ENCODE measurements at regions not wholly inside any gene's neighbourhood (a gene's known extent, or its start where the extent isn't known, plus 50 kb on each side); places are given as distances from the start of the nearest gene placed in this dataset.
A peak's percentile ranks its signal among the peaks of the same experiment; 100 is the strongest.

DNA sequence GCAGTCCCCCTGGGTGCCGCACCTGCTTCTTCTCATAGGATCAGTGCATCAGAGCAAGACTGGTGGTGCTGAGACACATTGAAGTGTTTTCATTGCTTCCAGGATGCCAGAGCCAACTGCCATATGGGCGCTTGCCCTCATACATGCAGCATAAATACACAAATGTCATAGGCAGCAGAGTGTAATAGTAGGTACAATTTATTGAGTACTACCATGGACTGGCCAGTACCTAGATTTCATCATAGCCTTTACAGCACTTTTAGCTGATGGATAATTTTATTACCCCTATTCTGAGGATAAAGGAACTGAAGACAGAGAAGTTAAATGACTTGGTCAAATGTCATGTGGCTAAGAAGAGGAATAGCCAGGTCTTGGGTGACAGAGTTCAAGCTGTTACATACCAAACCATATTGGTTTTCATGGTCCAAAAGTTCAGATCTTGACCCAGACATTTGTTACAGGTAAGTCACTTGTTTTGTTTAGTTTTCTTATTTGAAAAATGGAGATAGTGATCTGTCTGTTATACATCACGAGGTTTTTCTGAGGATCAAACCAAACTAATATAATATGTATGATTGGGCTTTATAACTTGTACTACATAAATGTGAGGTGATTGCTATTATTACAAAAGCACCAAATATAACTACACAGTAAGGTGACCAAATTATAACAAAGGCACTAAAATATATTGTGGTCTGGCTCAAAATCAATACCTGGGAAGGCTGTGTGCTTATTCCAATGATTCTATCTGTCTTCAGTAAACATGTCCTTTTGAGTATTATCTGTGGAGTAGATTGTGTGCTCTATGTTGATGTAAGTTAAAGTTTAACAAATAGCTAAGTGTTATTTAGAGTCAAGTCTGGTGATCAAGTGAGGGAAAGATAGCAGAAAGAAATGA lies 151.9 kb upstream of the CYRIA start:
- DNase-seq (ENCODE audit: low read depth, low spot score): no peak
- in situ Hi-C loops (cut with HindIII; ENCODE audit: low pct_unique_long_range_greater_than_20kb, low sequenced_read_pairs): no loop called here

DNA sequence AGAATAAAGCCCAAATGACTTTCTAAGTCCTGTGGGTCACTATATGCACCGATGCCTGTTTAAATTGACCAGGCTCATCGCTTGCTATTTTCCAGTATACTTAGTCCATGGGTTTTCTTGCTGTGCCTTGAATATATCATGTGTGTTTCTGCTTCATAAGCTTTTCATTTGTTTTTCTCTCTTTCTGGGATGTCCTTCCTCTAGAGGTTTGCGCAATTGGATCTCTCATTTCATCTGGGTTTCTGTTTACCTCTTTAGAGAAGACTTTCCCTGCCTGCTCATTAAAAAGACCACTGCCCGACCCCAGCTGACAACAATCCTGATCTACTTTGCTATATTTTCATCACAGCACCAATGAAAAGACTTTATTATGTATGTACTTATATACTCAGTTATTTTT lies 150.9 kb upstream of the CYRIA start:
- in situ Hi-C loops (cut with HindIII; ENCODE audit: low pct_unique_long_range_greater_than_20kb, low sequenced_read_pairs): no loop called here
- no peak for DNase-seq (ENCODE audit: low read depth, low spot score)

DNA sequence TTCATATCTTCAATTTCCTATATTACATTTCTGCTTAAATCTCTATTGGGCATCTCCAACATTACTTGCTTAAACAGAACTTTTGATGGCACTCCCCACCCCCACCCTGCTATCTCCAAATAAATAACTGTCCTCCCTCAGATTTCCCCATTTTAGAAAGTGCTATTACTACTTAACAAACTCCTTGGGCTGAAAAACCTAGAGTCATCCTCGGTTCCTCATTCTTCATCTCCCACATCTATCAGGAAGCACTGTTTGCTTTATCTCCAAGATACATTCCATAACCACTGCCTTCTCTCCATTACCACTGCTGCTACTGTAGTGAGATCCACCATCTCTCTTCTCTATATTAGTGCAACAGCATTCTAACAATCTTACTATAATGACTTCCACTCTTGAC lies 150.4 kb upstream of the CYRIA start:
- in situ Hi-C loops (cut with HindIII; ENCODE audit: low pct_unique_long_range_greater_than_20kb, low sequenced_read_pairs): no loop called here
- no peak for DNase-seq (ENCODE audit: low read depth, low spot score)

DNA sequence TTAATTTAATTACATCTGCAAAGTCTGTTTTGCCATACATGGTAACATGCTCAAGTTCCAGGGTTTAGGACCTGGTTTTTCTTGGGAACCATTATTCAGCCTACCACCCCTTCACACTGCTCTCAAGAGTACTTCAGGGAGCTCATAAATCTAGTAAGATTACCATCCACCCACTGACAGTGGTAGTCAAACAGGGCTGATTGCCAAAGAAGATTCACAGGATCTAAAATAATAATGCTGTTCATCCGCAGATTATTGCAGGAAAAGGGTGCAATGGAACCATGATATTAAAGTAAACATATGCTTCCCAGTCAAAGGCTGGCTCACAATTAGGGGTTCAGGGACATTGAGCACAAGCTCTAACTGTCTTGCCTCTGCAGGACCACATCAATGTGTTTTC lies 148.0 kb upstream of the CYRIA start:
- in situ Hi-C loops (cut with HindIII; ENCODE audit: low pct_unique_long_range_greater_than_20kb, low sequenced_read_pairs): no loop called here
- DNase-seq (ENCODE audit: low read depth, low spot score): no peak

DNA sequence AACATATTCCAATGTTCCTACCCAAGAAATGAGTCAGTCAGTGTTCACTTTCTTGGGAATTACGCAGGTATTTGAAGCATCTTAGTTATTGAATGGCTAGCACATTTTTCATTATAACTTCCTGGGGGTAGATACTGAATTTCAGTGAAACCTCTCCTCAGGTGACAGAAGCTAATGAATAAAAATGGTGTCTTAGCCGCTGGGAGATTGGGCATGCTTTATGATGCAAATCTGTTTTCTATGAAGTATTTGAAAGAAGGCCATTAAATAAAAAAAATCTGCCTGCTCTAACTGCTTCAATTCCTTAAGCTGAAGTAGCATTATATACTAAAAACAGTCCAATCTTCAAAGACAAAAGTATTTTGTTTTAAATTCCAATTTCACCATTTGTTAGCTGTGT lies 132.8 kb upstream of the CYRIA start:
- in situ Hi-C loops (cut with HindIII; ENCODE audit: low pct_unique_long_range_greater_than_20kb, low sequenced_read_pairs): no loop called here
- no peak for DNase-seq (ENCODE audit: low read depth, low spot score)

DNA sequence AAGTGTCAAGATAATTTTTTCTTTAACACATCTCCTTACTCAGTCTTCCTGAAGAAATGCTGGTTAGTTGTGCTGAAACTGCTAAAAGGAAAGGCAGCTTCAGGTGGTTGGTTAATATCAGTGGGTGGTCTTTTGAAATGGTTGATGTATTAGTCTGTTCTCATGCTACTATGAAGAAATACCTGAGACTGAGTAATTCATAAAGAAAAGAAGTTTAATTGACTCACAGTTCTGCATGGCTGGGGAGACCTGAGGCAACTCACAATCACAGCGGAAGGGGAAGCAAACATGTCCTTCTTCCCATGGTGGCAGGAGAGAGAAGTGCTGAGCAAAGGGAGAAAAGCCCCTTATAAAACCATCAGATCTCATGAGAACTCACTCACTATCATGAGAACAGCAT lies 125.9 kb upstream of the CYRIA start:
- in situ Hi-C loops (cut with HindIII; ENCODE audit: low pct_unique_long_range_greater_than_20kb, low sequenced_read_pairs): no loop called here
- DNase-seq (ENCODE audit: low read depth, low spot score): no peak

DNA sequence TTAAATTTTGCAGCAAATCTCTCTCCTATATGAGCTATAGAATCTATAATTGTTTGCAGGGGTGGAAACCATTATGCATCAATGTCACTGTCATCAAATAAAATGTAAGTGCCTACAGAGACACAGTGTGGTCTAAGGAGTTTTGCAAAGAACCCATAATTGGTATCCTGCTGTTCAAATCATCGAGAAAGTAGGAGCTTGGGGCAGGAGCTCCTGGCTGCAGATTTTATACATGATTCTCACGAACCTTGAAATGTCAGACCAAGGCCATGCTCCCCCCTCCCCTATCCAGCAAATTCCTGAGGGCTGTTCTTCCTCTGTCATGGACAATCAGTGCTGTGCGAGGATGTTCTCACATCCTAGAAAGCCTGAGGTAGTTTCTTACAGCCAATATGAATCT lies 119.5 kb upstream of the CYRIA start:
- in situ Hi-C loops (cut with HindIII; ENCODE audit: low pct_unique_long_range_greater_than_20kb, low sequenced_read_pairs): no loop called here
- DNase-seq (ENCODE audit: low read depth, low spot score): no peak

DNA sequence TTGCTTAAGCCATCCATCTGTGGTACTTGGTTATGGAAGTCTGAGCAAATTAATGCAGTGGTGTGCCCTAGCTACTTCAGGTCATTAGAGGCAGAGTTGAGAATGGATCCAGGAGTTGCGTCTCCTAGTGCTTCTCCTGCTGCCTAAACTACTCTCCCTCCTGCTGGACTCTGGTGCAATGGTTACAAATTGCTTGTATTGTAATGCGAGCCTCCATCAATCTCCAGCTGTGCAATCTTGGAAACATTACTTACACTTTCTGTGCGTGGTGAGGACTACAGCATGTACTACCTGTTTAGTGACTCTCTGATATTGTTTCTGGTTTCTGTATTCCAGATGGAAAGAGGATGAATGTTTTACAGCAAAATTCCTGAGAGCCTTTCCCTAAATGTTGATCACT lies 119.0 kb upstream of the CYRIA start:
- DNase-seq (ENCODE audit: low read depth, low spot score): no peak
- in situ Hi-C loops (cut with HindIII; ENCODE audit: low pct_unique_long_range_greater_than_20kb, low sequenced_read_pairs): no loop called here

DNA sequence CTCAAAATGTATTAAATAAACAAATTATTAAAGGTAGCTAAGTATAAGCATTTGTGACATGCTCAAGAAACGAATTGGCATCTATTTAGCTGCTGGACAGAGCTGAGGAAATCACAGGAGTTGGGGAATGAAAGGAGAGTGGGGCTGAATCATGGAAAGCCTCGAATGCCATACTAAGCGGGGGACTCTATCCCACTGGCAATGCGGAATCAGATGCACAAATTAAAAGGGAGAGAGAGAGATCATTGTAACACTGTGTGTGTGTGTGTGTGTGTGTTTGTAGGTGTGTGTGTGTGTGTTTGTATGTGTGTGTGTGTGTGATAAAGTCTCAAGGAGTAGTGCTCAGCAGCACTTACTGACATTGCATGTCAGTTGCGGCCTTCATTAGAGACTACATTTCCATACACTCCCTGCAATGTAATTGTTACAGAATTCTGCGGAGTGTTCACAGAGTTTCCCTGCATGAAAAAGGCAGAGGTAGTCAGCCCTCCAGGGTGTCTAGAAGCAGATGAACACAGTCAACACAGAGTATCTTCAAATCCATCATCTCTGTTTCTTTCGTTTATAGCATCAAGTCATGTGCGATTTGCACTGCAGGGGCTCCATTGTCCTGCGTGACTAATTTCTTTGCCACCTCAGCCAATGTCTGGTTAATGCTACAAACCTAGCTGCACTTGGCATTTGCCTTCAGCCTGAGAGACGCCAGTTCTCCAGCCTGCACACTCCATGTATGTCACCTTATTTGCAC lies 111.7 kb upstream of the CYRIA start:
- in situ Hi-C loops (cut with HindIII; ENCODE audit: low pct_unique_long_range_greater_than_20kb, low sequenced_read_pairs): no loop called here
- DNase-seq (ENCODE audit: low read depth, low spot score): no peak

DNA sequence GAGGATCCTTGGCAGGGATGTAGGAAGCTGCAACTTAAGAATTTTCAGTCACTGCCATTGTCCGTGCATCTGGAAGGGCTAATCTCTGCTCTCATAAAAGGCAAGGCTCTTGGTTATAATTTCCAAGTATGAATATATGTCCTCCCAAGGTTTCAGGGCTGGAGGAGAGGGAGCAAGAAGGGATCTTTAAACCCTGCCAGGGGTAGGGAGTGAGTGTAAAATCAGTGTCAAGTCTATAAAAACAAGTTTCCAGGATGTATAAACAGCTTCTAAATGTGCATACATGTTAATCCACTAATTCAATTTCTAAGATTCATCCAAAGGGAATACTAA lies 110.2 kb upstream of the CYRIA start:
- in situ Hi-C loops (cut with HindIII; ENCODE audit: low pct_unique_long_range_greater_than_20kb, low sequenced_read_pairs): no loop called here
- DNase-seq (ENCODE audit: low read depth, low spot score): no peak

DNA sequence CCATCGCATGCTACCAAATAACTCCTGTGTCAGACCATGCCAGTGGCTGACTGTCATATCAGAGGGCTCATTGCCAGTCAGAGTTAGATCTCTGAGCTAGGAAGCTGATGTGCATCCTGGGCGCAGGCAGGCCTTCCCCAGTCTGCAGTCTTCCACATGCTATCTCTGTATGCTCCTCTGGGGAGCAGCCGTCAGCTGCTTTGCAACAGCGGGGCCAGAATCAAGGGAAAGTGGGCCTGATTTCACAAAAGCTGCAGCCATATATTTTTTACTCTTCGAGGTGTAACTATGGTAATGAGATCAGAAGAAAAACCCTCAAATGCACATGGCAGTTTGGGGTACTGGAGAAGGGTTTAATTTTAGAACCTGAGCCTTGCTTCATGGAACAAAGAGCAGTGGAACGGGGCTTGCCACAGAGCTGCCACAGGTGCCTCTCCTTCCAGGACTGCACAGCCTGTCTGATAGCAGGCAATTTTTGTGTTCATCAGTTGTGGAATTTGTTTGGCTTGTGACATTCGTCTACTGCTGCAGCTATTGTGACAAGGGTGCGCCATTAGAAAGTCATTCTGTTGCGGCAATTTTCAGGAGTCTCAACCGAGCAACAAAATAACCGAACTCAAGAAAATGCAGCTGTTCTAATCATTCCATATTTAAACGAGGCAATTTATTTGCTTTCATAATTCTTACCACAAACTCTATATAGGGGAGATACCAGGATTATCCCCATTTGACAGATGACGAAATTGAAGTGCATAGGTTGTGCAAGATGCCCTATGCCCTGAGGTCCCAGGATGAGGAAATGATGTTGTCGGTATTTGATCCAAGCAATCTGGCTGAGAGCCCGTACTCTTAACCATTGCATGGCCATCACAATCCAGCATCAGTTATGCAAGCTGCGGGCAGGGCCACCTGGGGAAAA lies 109.6 kb upstream of the CYRIA start:
- in situ Hi-C loops (cut with HindIII; ENCODE audit: low pct_unique_long_range_greater_than_20kb, low sequenced_read_pairs): no loop called here
- DNase-seq (ENCODE audit: low read depth, low spot score): peak; percentile 44

DNA sequence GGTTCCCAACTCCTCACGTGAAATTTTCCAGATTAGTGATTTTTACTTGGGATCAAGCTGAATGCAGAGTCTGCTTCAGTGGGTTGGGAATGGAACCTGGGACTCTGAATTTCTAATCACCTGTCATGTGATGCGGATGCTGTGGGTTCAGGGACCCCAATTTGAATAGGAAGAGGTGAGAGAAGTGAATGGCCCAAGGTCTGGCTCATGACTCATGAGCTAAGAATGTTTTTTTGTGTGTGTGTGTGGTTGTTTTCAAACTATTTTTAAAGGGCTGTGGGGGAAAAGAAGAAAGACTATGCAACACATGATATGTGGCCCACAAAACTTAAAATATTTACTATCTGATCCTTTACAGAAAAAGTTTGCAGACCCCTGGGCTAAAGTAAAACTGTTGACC lies 108.5 kb upstream of the CYRIA start:
- no peak for DNase-seq (ENCODE audit: low read depth, low spot score)
- in situ Hi-C loops (cut with HindIII; ENCODE audit: low pct_unique_long_range_greater_than_20kb, low sequenced_read_pairs): no loop called here

DNA sequence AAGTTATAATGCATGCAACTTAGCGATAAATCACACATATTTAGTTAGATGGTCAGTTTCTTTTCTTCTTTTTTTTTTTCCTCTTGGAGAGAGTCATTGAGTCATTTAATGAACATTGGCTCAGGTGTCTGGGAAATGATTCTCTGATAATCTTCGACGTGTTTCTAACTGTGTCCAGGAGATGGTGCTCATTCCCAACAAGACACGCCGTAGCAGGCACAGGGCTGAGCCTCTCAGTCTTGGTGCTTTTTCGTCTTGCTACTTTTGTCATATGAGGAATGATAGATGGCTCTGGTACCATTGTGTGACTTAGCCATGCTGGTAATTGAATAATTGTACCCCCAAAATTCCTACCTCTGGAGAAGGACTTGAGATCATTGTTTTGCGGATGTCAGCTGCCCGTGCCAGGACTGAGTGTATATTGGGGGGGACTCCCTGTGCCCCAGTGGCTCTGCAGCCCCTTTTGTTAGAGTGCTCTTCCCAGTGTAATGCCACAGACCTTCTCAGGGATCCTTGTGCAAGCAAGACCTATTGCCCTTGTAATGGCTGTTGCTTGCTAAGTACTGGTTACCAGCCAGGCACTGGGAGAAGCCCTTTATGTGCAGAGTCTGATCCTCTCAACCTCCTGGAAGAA lies 107.6 kb upstream of the CYRIA start:
- in situ Hi-C loops (cut with HindIII; ENCODE audit: low pct_unique_long_range_greater_than_20kb, low sequenced_read_pairs): no loop called here
- DNase-seq (ENCODE audit: low read depth, low spot score): peak; percentile 75

DNA sequence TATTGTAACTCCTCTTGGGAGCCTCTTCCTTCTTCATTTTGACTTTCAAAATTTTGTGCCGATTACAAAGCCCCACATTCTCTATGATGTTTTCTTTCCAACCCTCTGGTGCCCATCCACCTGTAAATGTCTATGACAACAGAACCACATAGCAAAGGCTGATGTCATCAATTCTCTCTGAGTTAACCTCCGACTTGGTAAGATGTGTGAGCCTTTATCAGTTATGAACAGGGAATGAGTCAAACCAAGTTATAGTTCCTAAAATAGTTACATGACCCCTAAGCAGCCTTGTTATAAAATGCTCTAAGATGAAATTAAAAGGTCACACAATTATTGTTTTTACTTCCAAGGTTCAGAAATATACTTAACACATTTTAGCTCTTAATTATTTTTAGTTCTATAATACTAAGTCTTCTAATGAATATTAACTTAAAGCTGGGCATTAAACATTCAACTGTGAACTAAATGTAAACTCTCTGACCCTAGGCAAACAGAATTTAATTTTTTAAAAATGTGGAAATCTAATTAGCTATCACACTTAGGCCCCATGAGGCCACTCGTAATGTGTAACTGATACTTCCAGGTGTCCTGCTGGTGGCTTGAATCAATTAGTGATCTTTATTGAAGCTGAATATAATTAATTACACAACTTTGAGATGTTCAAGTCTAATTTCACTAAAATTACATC lies 102.3 kb upstream of the CYRIA start:
- no peak for DNase-seq (ENCODE audit: low read depth, low spot score)
- in situ Hi-C loops (cut with HindIII; ENCODE audit: low pct_unique_long_range_greater_than_20kb, low sequenced_read_pairs): no loop called here

DNA sequence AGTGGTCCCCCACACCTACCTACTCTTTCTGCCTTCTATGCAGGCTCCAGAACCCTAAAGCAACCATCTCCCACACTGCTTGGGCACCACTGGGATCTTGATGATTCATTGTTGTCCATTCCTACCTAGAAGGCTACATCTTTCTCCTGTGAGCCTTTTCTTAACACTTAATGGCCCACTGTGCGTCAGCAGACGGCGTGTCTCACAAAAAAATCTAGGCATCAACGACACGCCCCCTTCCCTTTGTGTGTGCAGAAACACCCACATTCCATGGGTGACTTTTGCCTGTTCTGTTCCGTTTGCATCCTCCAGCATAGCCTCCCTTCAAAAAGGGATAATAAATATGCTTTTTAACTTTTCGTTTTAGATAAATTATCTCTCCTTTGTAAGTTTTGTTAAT lies 99.7 kb upstream of the CYRIA start:
- no peak for DNase-seq (ENCODE audit: low read depth, low spot score)
- in situ Hi-C loops (cut with HindIII; ENCODE audit: low pct_unique_long_range_greater_than_20kb, low sequenced_read_pairs): no loop called here

DNA sequence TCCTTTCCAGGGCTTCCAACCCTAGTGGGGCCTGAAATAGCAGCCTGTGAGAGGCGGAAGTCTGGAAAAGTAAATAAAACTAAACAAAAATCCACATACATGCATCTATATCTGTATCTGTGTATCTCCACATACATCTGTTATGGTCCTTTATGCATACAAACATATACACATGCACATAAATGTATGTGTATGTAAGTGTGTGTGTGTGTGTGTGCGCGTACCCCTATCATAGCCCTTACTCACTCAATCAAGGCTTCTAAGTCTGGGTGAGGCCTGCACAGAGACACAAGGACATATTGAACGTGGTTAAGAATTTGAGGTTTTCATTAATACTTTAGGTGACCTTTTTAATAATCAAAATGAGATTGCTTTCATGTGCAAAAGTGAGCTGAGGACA lies 98.9 kb upstream of the CYRIA start:
- no peak for DNase-seq (ENCODE audit: low read depth, low spot score)
- in situ Hi-C loops (cut with HindIII; ENCODE audit: low pct_unique_long_range_greater_than_20kb, low sequenced_read_pairs): no loop called here

DNA sequence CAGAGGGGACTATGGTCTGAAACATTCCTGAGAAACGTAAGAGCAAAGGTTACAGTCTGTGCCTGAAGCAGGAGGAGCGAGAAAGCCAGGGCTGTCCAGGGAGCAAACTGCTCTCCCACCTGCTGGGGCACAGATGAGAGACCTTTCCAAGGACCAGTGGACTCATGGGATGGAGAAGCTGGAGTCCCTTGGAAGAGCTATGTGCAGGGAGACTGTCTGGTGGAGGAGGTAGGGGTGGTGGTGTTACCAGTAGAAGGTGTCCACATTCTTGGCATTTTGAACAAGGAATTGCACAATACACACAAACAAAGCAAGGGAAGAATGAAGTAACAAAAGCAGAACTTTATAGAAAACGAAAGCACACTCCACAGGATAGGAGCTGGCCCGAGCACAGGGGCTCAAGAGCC lies 97.9 kb upstream of the CYRIA start:
- in situ Hi-C loops (cut with HindIII; ENCODE audit: low pct_unique_long_range_greater_than_20kb, low sequenced_read_pairs): no loop called here
- no peak for DNase-seq (ENCODE audit: low read depth, low spot score)
